SU-DHL-6 (cell line): ENCODE measurements at regions not wholly inside any gene's neighbourhood (a gene's known extent, or its start where the extent isn't known, plus 50 kb on each side); places are given as distances from the start of the nearest gene placed in this dataset.

Experiments used
- H2AFZ ChIP-seq: fragments of 200-600 bp; sonication (generic); 2 replicates; pipeline ENCODE4 v1.6.1; 2014; ENCODE audit warnings: low read depth, mild to moderate bottlenecking, moderate library complexity, mixed read lengths, antibody characterized with exemption, low read length; ENCODE audit not compliant: severe bottlenecking
- H3F3A ChIP-seq: fragments of 200-600 bp; shearing (Covaris generic); 2 replicates; pipeline ENCODE4 v1.6.0; 2016; ENCODE audit warnings: antibody characterized with exemption, mild to moderate bottlenecking; ENCODE audit not compliant: insufficient read depth
- H3K27ac ChIP-seq: fragments of 200-600 bp; sonication (generic); 2 replicates; pipeline ENCODE4 v1.5.1; 2016; ENCODE audit warnings: low read depth, mild to moderate bottlenecking, low read length, moderate library complexity, mixed read lengths
- H3K27me3 ChIP-seq: fragments of 200-600 bp; sonication (generic), shearing (Covaris generic); 2 replicates; pipeline ENCODE4 v1.6.0; 2014; ENCODE audit warnings: mild to moderate bottlenecking, low read length
- H3K36me3 ChIP-seq: fragments of 200-600 bp; sonication (generic); 2 replicates; pipeline ENCODE4 v1.6.1; 2014; ENCODE audit warnings: mild to moderate bottlenecking, low read length, mixed read lengths
- H3K4me2 ChIP-seq: fragments of 300-600, 200-600 bp; shearing (Covaris generic), sonication (generic); 2 replicates; pipeline ENCODE4 v1.6.0; 2014; ENCODE audit warnings: low read length, low read depth, mild to moderate bottlenecking; ENCODE audit not compliant: poor library complexity, severe bottlenecking
- H3K4me3 ChIP-seq: fragments of 200-600 bp; sonication (generic); 2 replicates; pipeline ENCODE4 v1.5.1; 2014; ENCODE audit warnings: antibody characterized with exemption, low read length, mild to moderate bottlenecking, mixed read lengths; ENCODE audit not compliant: insufficient read depth, poor library complexity, severe bottlenecking
- H3K79me2 ChIP-seq: fragments of 200-600 bp; sonication (generic); 2 replicates; pipeline ENCODE4 v1.6.1; 2014; ENCODE audit warnings: mild to moderate bottlenecking, low read length, moderate library complexity; ENCODE audit not compliant: insufficient read depth
- H3K9ac ChIP-seq: fragments of 200-600 bp; sonication (generic); 2 replicates; pipeline ENCODE4 v1.7.0; 2014; ENCODE audit warnings: mild to moderate bottlenecking, low read length
- H3K9me2 ChIP-seq: fragments of 200-600 bp; sonication (generic); replicated peaks from 2 replicates; pipeline ENCODE4 v1.6.1; 2014; ENCODE audit warnings: low read length; ENCODE audit not compliant: insufficient read depth
- H3K9me3 ChIP-seq: fragments of 200-600 bp; sonication (generic); 2 replicates; pipeline ENCODE4 v1.6.1; 2014; ENCODE audit warnings: low read length, mixed read lengths; ENCODE audit not compliant: insufficient read depth
- H4K20me1 ChIP-seq: fragments of 200-600 bp; sonication (generic); 2 replicates; pipeline ENCODE4 v1.6.1; 2014; ENCODE audit warnings: low read depth, mild to moderate bottlenecking, antibody characterized with exemption, low read length, moderate library complexity, mixed read lengths
- CTCF ChIP-seq: fragments of 200-600 bp; sonication (generic); IDR thresholded peaks from one replicate; pipeline ENCODE4 v1.5.1; 2017; ENCODE audit warnings: antibody characterized with exemption, mild to moderate bottlenecking, low read length, moderate library complexity; ENCODE audit not compliant: insufficient read depth, poor library complexity, severe bottlenecking
- EZH2phosphoT487 ChIP-seq: fragments of 200-600 bp; sonication (generic), shearing (Covaris generic); conservative IDR thresholded peaks from 2 replicates; pipeline ENCODE4 v1.6.1; 2018; ENCODE audit warnings: mild to moderate bottlenecking, antibody characterized with exemption, low read length, moderate library complexity, mixed read lengths

- Histone ChIP-seq H3F3A (no peaks in the 10 kb centered on the region), H3K9ac (no peak overlapping the region), H3K4me3 (no peak overlapping the region), H4K20me1 (no peaks in the 10 kb centered on the region), H2AFZ (no peak overlapping the region), H3K9me2 (no peaks in the 10 kb centered on the region), H3K79me2 (no peaks in the 10 kb centered on the region), H3K36me3 (no peaks in the 10 kb centered on the region), H3K27me3 (no peaks in the 10 kb centered on the region), H3K4me2 (no peak overlapping the region), H3K27ac (no peak overlapping the region), H3K9me3 (no peaks in the 10 kb centered on the region)
- TF ChIP-seq EZH2phosphoT487 = no peak
- TF ChIP-seq CTCF = no peak
Measured at GRCh38 chr2:160719116-160719515, 225.5 kb upstream of the RBMS1 start.

GRCh38 chr2:160720098-160720497, 226.5 kb upstream of the RBMS1 start:
- Histone ChIP-seq H3K4me3 (no peak overlapping the region), H3K27me3 (no peaks in the 10 kb centered on the region), H3F3A (no peaks in the 10 kb centered on the region), H3K9me3 (no peaks in the 10 kb centered on the region), H3K27ac (no peak overlapping the region), H3K36me3 (no peaks in the 10 kb centered on the region), H3K4me2 (no peak overlapping the region), H4K20me1 (no peaks in the 10 kb centered on the region), H3K9ac (no peak overlapping the region), H2AFZ (no peak overlapping the region), H3K79me2 (no peaks in the 10 kb centered on the region), H3K9me2 (no peaks in the 10 kb centered on the region)
- no peak for TF ChIP-seq CTCF
- TF ChIP-seq EZH2phosphoT487 = no peak

GRCh38 chr2:160721089-160722040, 227.8 kb upstream of the RBMS1 start:
- no peaks in the 10 kb centered on the region for H3K27me3 ChIP-seq
- H3K27ac ChIP-seq = no peak overlapping the region
- no peaks in the 10 kb centered on the region for H4K20me1 ChIP-seq
- no peaks in the 10 kb centered on the region for H3K36me3 ChIP-seq
- H3F3A ChIP-seq = no peaks in the 10 kb centered on the region
- no peak overlapping the region for H3K4me3 ChIP-seq
- H3K9me2 ChIP-seq = no peaks in the 10 kb centered on the region
- H3K9ac ChIP-seq = no peak overlapping the region
- no peaks in the 10 kb centered on the region for H3K9me3 ChIP-seq
- no peak overlapping the region for H3K4me2 ChIP-seq
- TF ChIP-seq CTCF = no peak
- TF ChIP-seq EZH2phosphoT487 = no peak
- no peak overlapping the region for H2AFZ ChIP-seq
- H3K79me2 ChIP-seq = no peaks in the 10 kb centered on the region
